ENCODE measurements at regions not wholly inside any gene's neighbourhood (a gene's known extent, or its start where the extent isn't known, plus 50 kb on each side); places are given as distances from the start of the nearest gene placed in this dataset.

DNA sequence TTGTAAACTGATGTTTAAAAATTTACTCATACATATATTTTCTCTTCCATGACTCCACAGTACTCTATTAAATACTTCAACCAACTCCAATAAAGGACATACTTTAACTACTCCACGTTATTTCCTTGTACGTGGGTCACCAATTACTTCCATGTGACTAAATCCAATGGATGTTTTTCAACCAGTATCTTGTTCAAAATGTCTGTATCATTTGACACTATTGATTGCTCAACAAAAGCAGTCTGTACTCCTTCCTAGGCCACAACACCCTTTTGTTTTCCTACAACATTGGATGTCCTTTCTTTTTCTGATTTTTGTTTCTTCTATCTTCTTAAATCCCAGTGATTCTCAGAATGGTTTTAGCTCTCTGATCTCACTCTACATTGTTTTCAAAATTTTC, 943.7 kb downstream of the EFNA5 start:
- ChIA-PET CTCF (no interaction called here), POLR2A (no interaction called here)
- no peaks in the 10 kb centered on the region for H3K27me3 ChIP-seq (ENCODE audit: control insufficient read depth, insufficient read depth, low read length)
- H3K27ac ChIP-seq (ENCODE audit: low read depth, low read length) = no peak overlapping the region
- no peak overlapping the region for H3K4me3 ChIP-seq (ENCODE audit: low read depth, low read length)
- H3K9me3 ChIP-seq (ENCODE audit: control insufficient read depth, insufficient read depth, low read length) = peaks cover 3% of the 10 kb centered on the region
- TF ChIP-seq, protein P1, sequence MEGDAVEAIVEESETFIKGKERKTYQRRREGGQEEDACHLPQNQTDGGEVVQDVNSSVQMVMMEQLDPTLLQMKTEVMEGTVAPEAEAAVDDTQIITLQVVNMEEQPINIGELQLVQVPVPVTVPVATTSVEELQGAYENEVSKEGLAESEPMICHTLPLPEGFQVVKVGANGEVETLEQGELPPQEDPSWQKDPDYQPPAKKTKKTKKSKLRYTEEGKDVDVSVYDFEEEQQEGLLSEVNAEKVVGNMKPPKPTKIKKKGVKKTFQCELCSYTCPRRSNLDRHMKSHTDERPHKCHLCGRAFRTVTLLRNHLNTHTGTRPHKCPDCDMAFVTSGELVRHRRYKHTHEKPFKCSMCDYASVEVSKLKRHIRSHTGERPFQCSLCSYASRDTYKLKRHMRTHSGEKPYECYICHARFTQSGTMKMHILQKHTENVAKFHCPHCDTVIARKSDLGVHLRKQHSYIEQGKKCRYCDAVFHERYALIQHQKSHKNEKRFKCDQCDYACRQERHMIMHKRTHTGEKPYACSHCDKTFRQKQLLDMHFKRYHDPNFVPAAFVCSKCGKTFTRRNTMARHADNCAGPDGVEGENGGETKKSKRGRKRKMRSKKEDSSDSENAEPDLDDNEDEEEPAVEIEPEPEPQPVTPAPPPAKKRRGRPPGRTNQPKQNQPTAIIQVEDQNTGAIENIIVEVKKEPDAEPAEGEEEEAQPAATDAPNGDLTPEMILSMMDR (IDR thresholded peaks at IDR 0.05; ENCODE audit: low read depth, low read length) = no peak
- no peak for DNase-seq (ENCODE audit: low read depth, low spot score)

DNA sequence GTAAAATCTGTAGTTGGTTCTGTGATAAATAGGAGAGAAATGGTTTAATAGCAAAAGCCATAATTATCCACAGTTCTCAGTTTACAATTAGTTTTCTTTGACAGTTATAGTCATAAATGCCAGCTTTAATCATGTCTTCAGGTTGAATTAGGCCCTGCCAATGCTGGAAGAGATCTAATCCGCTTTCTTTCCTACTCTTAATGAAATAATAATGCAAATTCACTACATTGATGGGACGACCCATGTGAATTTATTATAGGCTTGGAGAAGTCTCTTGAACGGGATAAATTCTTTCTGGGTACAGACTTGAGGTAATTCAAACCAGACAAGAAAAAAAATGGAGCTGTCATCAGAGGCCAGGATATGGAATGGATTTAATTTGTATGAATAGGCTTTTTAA, 950.4 kb downstream of the EFNA5 start:
- no peak overlapping the region for H3K4me3 ChIP-seq (ENCODE audit: low read depth, low read length)
- TF ChIP-seq, protein P1 (IDR thresholded peaks at IDR 0.05; ENCODE audit: low read depth, low read length) = no peak
- CTCF ChIA-PET = no interaction called here
- DNase-seq (ENCODE audit: low read depth, low spot score) = no peak
- no peaks in the 10 kb centered on the region for H3K27me3 ChIP-seq (ENCODE audit: control insufficient read depth, insufficient read depth, low read length)
- POLR2A ChIA-PET = no interaction called here
- no peaks in the 10 kb centered on the region for H3K9me3 ChIP-seq (ENCODE audit: control insufficient read depth, insufficient read depth, low read length)
- H3K27ac ChIP-seq (ENCODE audit: low read depth, low read length) = no peak overlapping the region

DNA sequence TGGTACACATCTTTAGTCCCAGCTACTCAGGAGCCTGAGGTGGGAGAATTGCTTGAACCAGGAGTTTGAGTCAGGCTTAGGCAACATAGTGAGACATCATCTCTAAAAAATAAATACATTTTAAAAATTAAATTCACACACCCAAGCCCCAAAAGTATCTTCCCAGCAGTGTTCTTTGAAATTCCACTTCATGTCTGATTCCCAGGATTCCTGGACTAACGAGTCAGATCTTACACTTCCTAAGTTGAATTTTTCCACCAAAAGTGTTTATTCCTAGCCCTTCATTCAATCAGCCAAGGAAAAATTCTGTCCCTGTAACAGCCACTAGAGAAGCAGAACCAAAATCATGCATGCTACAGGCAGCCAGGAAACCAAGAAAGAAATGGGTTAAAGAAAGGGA, 970.9 kb downstream of the EFNA5 start:
- CTCF ChIA-PET = interaction anchor here (1.1 kb wide), 1 partner anchor 430 kb away, joined by 3 read pairs; no protein-coding TSS in a partner anchor
- POLR2A ChIA-PET = no interaction called here
- no peak overlapping the region for H3K27ac ChIP-seq (ENCODE audit: low read depth, low read length)
- TF ChIP-seq, protein P1 (IDR thresholded peaks at IDR 0.05; ENCODE audit: low read depth, low read length) = no peak
- H3K9me3 ChIP-seq (ENCODE audit: control insufficient read depth, insufficient read depth, low read length) = no peaks in the 10 kb centered on the region
- no peak overlapping the region for H3K4me3 ChIP-seq (ENCODE audit: low read depth, low read length)
- DNase-seq (ENCODE audit: low read depth, low spot score) = no peak
- H3K27me3 ChIP-seq (ENCODE audit: control insufficient read depth, insufficient read depth, low read length) = no peaks in the 10 kb centered on the region

DNA sequence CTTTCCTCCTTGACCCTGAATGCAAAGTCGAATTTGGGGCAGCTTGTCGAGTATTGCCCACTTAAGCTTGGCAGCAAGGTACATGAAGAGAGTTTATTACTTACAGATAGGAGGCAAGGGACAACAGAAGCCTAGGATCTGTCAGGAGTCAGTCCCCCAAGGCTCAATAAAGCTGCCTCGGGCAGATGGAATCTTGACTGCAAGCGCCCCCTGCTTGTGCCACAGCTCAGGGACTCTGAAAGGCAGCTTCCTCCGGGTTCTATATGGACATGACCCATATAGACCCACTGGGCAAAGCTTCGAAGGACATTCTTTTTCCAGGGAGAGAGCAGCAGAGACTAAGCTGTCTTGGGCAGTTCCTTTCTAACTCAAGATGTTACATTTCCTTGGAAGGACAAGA, 971.5 kb downstream of the EFNA5 start:
- POLR2A ChIA-PET = no interaction called here
- TF ChIP-seq, protein P1 (IDR thresholded peaks at IDR 0.05; ENCODE audit: low read depth, low read length) = no peak

DNA sequence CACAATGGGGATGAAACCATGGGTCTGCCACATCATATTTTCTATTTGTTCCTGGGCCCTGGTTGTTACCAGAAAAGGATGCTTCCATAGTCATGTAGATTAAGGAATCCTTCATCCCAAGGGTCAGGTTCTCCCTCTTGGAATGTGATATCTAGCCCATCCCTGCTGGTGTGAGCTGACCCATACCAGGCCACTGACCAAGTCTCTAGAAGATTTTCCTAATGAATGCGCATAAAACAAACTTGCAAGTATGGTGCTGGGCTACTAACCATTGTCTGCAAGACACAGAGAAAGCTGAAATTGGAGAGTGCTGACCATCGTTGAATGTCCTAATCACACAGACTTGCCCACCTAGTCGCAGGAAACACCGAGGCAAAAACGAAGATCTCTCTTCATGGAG, 972.6 kb downstream of the EFNA5 start:
- Histone ChIP-seq H3K27me3 (ENCODE audit: control insufficient read depth, insufficient read depth, low read length) (no peaks in the 10 kb centered on the region), H3K9me3 (ENCODE audit: control insufficient read depth, insufficient read depth, low read length) (no peaks in the 10 kb centered on the region), H3K27ac (ENCODE audit: low read depth, low read length) (no peak overlapping the region), H3K4me3 (ENCODE audit: low read depth, low read length) (no peak overlapping the region)
- POLR2A ChIA-PET = no interaction called here
- TF ChIP-seq, protein P1 (IDR thresholded peaks at IDR 0.05; ENCODE audit: low read depth, low read length) = no peak
- DNase-seq (ENCODE audit: low read depth, low spot score) = no peak
- CTCF ChIA-PET = no interaction called here

More for the DNA sequence above, 971.5 kb downstream of the EFNA5 start:
- Histone ChIP-seq H3K27me3 (ENCODE audit: control insufficient read depth, insufficient read depth, low read length) (no peaks in the 10 kb centered on the region), H3K27ac (ENCODE audit: low read depth, low read length) (no peak overlapping the region), H3K9me3 (ENCODE audit: control insufficient read depth, insufficient read depth, low read length) (no peaks in the 10 kb centered on the region), H3K4me3 (ENCODE audit: low read depth, low read length) (no peak overlapping the region)
- no peak for DNase-seq (ENCODE audit: low read depth, low spot score)
- CTCF ChIA-PET = interaction anchor here (1.1 kb wide), 1 partner anchor 430 kb away, joined by 3 read pairs; no protein-coding TSS in a partner anchor
